ENCODE measurements at regions not wholly inside any gene's neighbourhood (a gene's known extent, or its start where the extent isn't known, plus 50 kb on each side); places are given as distances from the start of the nearest gene placed in this dataset.
"Not testable (repeated sequence)": the region's sequence is repeated elsewhere in the genome, so short reads cannot be mapped to it uniquely, and the experiment has no call there.

- DNase-seq = not testable (repeated sequence)
Measured at GRCh38 chr3:20370273-20371063, 184.5 kb upstream of the SGO1 start.

GRCh38 chr3:20361000-20361399 is 175.0 kb upstream of the SGO1 start:
- no peak for DNase-seq

GRCh38 chr3:20353286-20353685 is 167.3 kb upstream of the SGO1 start:
- no peak for DNase-seq

GRCh38 chr3:20352546-20353179 is 166.7 kb upstream of the SGO1 start:
- DNase-seq = no peak

GRCh38 chr3:20350449-20350848 is 164.4 kb upstream of the SGO1 start:
- no peak for DNase-seq

GRCh38 chr3:20346916-20347315 is 160.9 kb upstream of the SGO1 start:
- no peak for DNase-seq

GRCh38 chr3:20346369-20346768 is 160.4 kb upstream of the SGO1 start:
- no peak for DNase-seq

- no peak for DNase-seq
Measured at GRCh38 chr3:20344400-20344959, 158.5 kb upstream of the SGO1 start.

- DNase-seq = no peak
Measured at GRCh38 chr3:20343790-20344189, 157.8 kb upstream of the SGO1 start.

- DNase-seq = peak; percentile 30
Measured at GRCh38 chr3:20340324-20340928, 154.4 kb upstream of the SGO1 start.

GRCh38 chr3:20336572-20336971 is 150.6 kb upstream of the SGO1 start:
- DNase-seq = no peak

- no peak for DNase-seq
Measured at GRCh38 chr3:20334842-20335241, 148.8 kb upstream of the SGO1 start.

GRCh38 chr3:20327889-20328288 is 141.9 kb upstream of the SGO1 start:
- no peak for DNase-seq

GRCh38 chr3:20326541-20326940 is 140.5 kb upstream of the SGO1 start:
- DNase-seq = no peak

- no peak for DNase-seq
Measured at GRCh38 chr3:20325563-20325962, 139.6 kb upstream of the SGO1 start.

- DNase-seq = no peak
Measured at GRCh38 chr3:20324664-20325478, 138.9 kb upstream of the SGO1 start.

GRCh38 chr3:20323307-20323927 is 137.4 kb upstream of the SGO1 start:
- no peak for DNase-seq

- DNase-seq = no peak
Measured at GRCh38 chr3:20322085-20322484, 136.1 kb upstream of the SGO1 start.

- DNase-seq = no peak
Measured at GRCh38 chr3:20321391-20322047, 135.5 kb upstream of the SGO1 start.

GRCh38 chr3:20320489-20320888 is 134.5 kb upstream of the SGO1 start:
- no peak for DNase-seq

- no peak for DNase-seq
Measured at GRCh38 chr3:20319551-20319950, 133.5 kb upstream of the SGO1 start.

- no peak for DNase-seq
Measured at GRCh38 chr3:20317616-20318015, 131.6 kb upstream of the SGO1 start.
